B cell (primary cell): ENCODE measurements at regions not wholly inside any gene's neighbourhood (a gene's known extent, or its start where the extent isn't known, plus 50 kb on each side); places are given as distances from the start of the nearest gene placed in this dataset.
A peak's percentile ranks its signal among the peaks of the same experiment; 100 is the strongest.

Source experiments
- ATAC-seq: fragments of 200-7000 bp; cut with Tn5 transposase; one replicate; pipeline ENCODE4 v1.10.0; 2021; ENCODE audit warnings: low read depth, mild to moderate bottlenecking, moderate number of reproducible peaks, moderate library complexity
- CTCF ChIA-PET: fragments of 350-600 bp; sonication (Branson Sonifier 250); formaldehyde crosslinking; loops from one replicate; lab custom pipeline; 2021; ENCODE audit warnings: antibody characterized with exemption, inconsistent platforms; lab: Charles Lee
- POLR2A ChIA-PET: fragments of 350-600 bp; sonication (Branson Sonifier 250); formaldehyde crosslinking; loops from one replicate; lab custom pipeline; 2021; ENCODE audit warnings: antibody characterized with exemption; lab: Charles Lee
- DNase-seq: peaks from one replicate; pipeline ENCODE4 v3.0.0; 2013
- H2AFZ ChIP-seq: 2 replicates; pipeline ENCODE4 v1.6.1; 2012; ENCODE audit warnings: mild to moderate bottlenecking, low read depth, low read length; ENCODE audit not compliant: insufficient read depth, poor library complexity, severe bottlenecking
- H3K27ac ChIP-seq, 2 donors: 1 replicate in 1 of 2; 2 replicates in 1 of 2; pipeline ENCODE4 v1.5.1; 2012 to 2013; ENCODE audit warnings: low read length in 2 of 2, mild to moderate bottlenecking in 2 of 2, moderate library complexity in 1 of 2
- H3K27me3 ChIP-seq, 4 experiments: fragments of 200-600 bp in 1 of 4; sonication (generic) in 1 of 4; replicated peaks in 1 of 4; 1 replicate in 2 of 4; 2 replicates in 2 of 4; pipeline versions ENCODE4 v1.6.1 to v1.7.0; 2013 to 2016; ENCODE audit warnings: low read length in 3 of 4, mild to moderate bottlenecking in 2 of 4, mixed read lengths in 1 of 4, moderate library complexity in 1 of 4; ENCODE audit not compliant: insufficient read depth in 4 of 4, control insufficient read depth in 3 of 4; ENCODE audit errors: control extremely low read depth in 1 of 4
- H3K36me3 ChIP-seq, 2 experiments: replicated peaks in 1 of 2; 1 replicate in 1 of 2; 2 replicates in 1 of 2; pipeline versions ENCODE4 v1.6.1 to v1.7.1; 2013; ENCODE audit warnings: low read length in 1 of 2; ENCODE audit not compliant: insufficient read depth in 2 of 2, control insufficient read depth in 1 of 2; ENCODE audit errors: control extremely low read depth in 1 of 2, extremely low read depth in 1 of 2
- H3K4me1 ChIP-seq, 2 donors: fragments of 200-600 bp in 1 of 2; sonication (generic) in 1 of 2; 1 replicate in 1 of 2; 2 replicates in 1 of 2; pipeline versions ENCODE4 v1.5.1 to v1.6.1; 2013 to 2017; ENCODE audit warnings: low read length in 2 of 2; ENCODE audit not compliant: control insufficient read depth in 2 of 2, insufficient read depth in 2 of 2
- H3K4me2 ChIP-seq: replicated peaks from 2 replicates; pipeline ENCODE3; 2012; ENCODE audit warnings: mild to moderate bottlenecking, low read depth, low read length; ENCODE audit not compliant: poor library complexity, severe bottlenecking
- H3K4me3 ChIP-seq, 5 experiments: fragments of 200-600 bp in 1 of 5; sonication (generic) in 1 of 5; 1 replicate in 3 of 5; 2 replicates in 2 of 5; pipeline versions ENCODE4 v1.5.1 to v1.7.0; 2011 to 2016; ENCODE audit warnings: low read length in 4 of 5, mild to moderate bottlenecking in 4 of 5, low read depth in 2 of 5, control low read depth in 1 of 5, moderate library complexity in 1 of 5; ENCODE audit not compliant: insufficient read depth in 1 of 5; ENCODE audit errors: control extremely low read depth in 1 of 5, extremely low read depth in 1 of 5
- H3K79me2 ChIP-seq: fragments of 200-600 bp; sonication (generic); one replicate; pipeline ENCODE4 v1.6.0; 2016; ENCODE audit warnings: low read length; ENCODE audit not compliant: control insufficient read depth, insufficient read depth
- H3K9ac ChIP-seq: fragments of 200-600 bp; sonication (generic); 2 replicates; pipeline ENCODE4 v1.6.1; 2017; ENCODE audit warnings: mild to moderate bottlenecking, low read length, moderate library complexity
- H3K9me3 ChIP-seq, 3 donors: one replicate each; pipeline versions ENCODE4 v1.6.1 to v1.7.1; 2013; ENCODE audit warnings: low read length in 2 of 3; ENCODE audit not compliant: control insufficient read depth in 2 of 3, insufficient read depth in 1 of 3; ENCODE audit errors: control extremely low read depth in 1 of 3
- H4K20me1 ChIP-seq: 2 replicates; pipeline ENCODE4 v1.6.0; 2012; ENCODE audit warnings: mild to moderate bottlenecking, low read length; ENCODE audit not compliant: insufficient read depth, control insufficient read depth, poor library complexity, severe bottlenecking
- H3K27ac Mint-ChIP-seq: one replicate; pipeline ENCODE4 v1.8.0; 2021; ENCODE audit warnings: mixed read lengths
- H3K27me3 Mint-ChIP-seq: one replicate; pipeline ENCODE4 v1.8.0; 2021; ENCODE audit warnings: mixed read lengths
- H3K4me1 Mint-ChIP-seq: one replicate; pipeline ENCODE4 v1.8.0; 2021; ENCODE audit warnings: mixed read lengths
- H3K4me3 Mint-ChIP-seq: one replicate; pipeline ENCODE4 v1.8.0; 2021; ENCODE audit warnings: mixed read lengths
- H3K9me3 Mint-ChIP-seq: one replicate; pipeline ENCODE4 v1.8.0; 2022; ENCODE audit warnings: mixed read lengths; ENCODE audit not compliant: insufficient read depth
- EZH2 ChIP-seq: IDR thresholded peaks from 2 replicates; pipeline ENCODE4 v1.6.1; 2012; ENCODE audit warnings: borderline replicate concordance, low read depth, mild to moderate bottlenecking, moderate library complexity, low read length; ENCODE audit not compliant: insufficient read depth, poor library complexity, severe bottlenecking
- WGBS: methylation state at CpG from one replicate; pipeline ENCODE4 v1.1.5; 2013; ENCODE audit warnings: missing lambda C conversion rate; ENCODE audit not compliant: insufficient coverage; 5-methylcytosine and 5-hydroxymethylcytosine counted together
- intact Hi-C: fragments of 100-400 bp; cut with micrococcal nuclease; formaldehyde crosslinking; loops from one replicate; pipeline ENCODE4 v1.10.0; 2022
- TF ChIP-seq, protein P1 (sequence below): fragments of 200-600 bp; IDR thresholded peaks from one replicate; pipeline ENCODE4 v1.8.0; 2022; ENCODE audit warnings: antibody characterized with exemption, mild to moderate bottlenecking

DNA sequence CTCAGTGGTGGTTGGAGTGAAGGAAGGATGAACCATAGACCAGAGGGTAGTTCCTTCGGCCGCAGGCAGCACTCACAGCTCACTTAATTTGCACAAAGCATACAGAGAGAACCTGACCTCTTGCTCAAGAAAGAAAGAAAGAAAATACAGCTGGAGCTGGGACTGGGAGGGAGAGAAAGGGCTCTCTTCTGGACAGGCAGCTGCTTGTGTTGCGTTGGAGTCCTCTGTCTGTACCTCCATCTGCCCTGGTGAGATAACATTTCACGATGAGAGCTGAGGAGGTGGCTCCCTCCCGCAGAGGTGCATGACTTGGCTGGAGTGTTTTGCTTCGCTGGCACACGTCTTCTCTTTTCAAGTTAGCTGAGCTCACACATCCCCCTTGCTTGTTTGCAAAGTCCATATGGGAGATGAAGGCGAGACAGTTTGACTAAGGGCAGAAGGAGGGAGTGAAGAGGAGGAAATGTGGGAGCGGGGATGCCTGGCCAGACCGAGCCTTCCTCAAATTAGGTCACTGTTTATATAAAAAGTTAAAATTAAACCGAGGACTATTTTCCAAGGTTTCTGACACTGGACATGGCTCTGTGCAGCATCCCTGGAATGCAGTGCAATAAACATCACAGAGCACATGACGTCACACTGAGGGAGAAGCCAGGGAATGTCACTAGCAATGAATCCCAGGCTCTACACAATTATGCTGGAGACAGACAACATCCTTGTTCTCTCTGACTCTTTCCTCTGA is 359.4 kb downstream of the CD83 start:
- H3K4me3 ChIP-seq = no peak overlapping the region
- peaks cover 14% of the 10 kb centered on the region for H3K4me1 Mint-ChIP-seq
- no peaks in the 10 kb centered on the region for H3K79me2 ChIP-seq
- no peak overlapping the region for H3K27ac Mint-ChIP-seq
- peaks cover 18% of the 10 kb centered on the region in 2 donors for H3K4me1 ChIP-seq
- POLR2A ChIA-PET = no interaction called here
- H2AFZ ChIP-seq = peak overlapping the region; percentile 19
- H3K9ac ChIP-seq = no peak overlapping the region
- H3K27me3 ChIP-seq = no peaks in the 10 kb centered on the region
- no peaks in the 10 kb centered on the region for H3K9me3 ChIP-seq
- no peak overlapping the region for H3K4me3 Mint-ChIP-seq
- no peaks in the 10 kb centered on the region for H4K20me1 ChIP-seq
- CTCF ChIA-PET = no interaction called here
- WGBS = 44% methylated on average over 4 of the region's 12 CpGs
- H3K27ac ChIP-seq = no peak overlapping the region
- H3K9me3 Mint-ChIP-seq = no peaks in the 10 kb centered on the region
- H3K27me3 Mint-ChIP-seq = no peaks in the 10 kb centered on the region
- DNase-seq (no peak), ATAC-seq (no peak)
- intact Hi-C loops = no loop called here
- no peak overlapping the region for H3K4me2 ChIP-seq
- TF ChIP-seq, protein P1, sequence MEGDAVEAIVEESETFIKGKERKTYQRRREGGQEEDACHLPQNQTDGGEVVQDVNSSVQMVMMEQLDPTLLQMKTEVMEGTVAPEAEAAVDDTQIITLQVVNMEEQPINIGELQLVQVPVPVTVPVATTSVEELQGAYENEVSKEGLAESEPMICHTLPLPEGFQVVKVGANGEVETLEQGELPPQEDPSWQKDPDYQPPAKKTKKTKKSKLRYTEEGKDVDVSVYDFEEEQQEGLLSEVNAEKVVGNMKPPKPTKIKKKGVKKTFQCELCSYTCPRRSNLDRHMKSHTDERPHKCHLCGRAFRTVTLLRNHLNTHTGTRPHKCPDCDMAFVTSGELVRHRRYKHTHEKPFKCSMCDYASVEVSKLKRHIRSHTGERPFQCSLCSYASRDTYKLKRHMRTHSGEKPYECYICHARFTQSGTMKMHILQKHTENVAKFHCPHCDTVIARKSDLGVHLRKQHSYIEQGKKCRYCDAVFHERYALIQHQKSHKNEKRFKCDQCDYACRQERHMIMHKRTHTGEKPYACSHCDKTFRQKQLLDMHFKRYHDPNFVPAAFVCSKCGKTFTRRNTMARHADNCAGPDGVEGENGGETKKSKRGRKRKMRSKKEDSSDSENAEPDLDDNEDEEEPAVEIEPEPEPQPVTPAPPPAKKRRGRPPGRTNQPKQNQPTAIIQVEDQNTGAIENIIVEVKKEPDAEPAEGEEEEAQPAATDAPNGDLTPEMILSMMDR = no peak
- no peak for TF ChIP-seq EZH2
- H3K36me3 ChIP-seq = peaks cover 0 to 3% of the 10 kb centered on the region in 2 experiments

DNA sequence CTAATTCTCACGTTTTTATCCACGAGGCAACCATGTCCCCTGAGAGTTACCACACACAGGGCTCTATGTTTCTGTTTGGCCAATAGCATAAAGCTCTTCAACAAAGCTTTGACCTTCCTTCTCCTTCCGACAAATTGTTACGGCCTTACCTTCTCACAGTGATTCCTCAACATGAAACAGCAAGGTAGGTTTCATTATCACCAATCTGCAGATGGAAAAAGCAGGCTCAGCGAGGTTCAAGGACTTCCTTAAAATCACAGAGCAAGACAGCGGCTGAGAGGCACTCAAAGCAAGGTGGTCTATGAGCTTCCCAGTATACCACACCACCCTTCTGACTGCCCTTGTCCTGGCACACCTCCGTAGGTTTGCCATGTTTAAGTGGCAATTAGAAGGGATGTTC is 360.0 kb downstream of the CD83 start:
- no peaks in the 10 kb centered on the region for H4K20me1 ChIP-seq
- H2AFZ ChIP-seq = no peak overlapping the region
- intact Hi-C loops = no loop called here
- Mint-ChIP-seq H3K27me3 (no peaks in the 10 kb centered on the region), H3K9me3 (no peaks in the 10 kb centered on the region), H3K4me1 (peaks cover 14% of the 10 kb centered on the region), H3K27ac (no peak overlapping the region), H3K4me3 (no peak overlapping the region)
- H3K9ac ChIP-seq = no peak overlapping the region
- H3K27me3 ChIP-seq = no peaks in the 10 kb centered on the region
- WGBS = 54% methylated on average over 6 of the region's 7 CpGs
- TF ChIP-seq, protein P1 = no peak
- TF ChIP-seq EZH2 = no peak
- no peaks in the 10 kb centered on the region for H3K79me2 ChIP-seq
- H3K36me3 ChIP-seq = peaks cover 0 to 3% of the 10 kb centered on the region in 2 experiments
- H3K4me3 ChIP-seq = no peak overlapping the region
- ChIA-PET CTCF (no interaction called here), POLR2A (no interaction called here)
- ATAC-seq (no peak), DNase-seq (no peak)
- H3K9me3 ChIP-seq = no peaks in the 10 kb centered on the region
- H3K4me1 ChIP-seq = peaks cover 18% of the 10 kb centered on the region in 2 donors
- H3K4me2 ChIP-seq = peak overlapping the region; percentile 1
- H3K27ac ChIP-seq = no peak overlapping the region
